Mucosa of rectum (tissue), 2 donors: ENCODE measurements at regions not wholly inside any gene's neighbourhood (a gene's known extent, or its start where the extent isn't known, plus 50 kb on each side); places are given as distances from the start of the nearest gene placed in this dataset.

Source experiments
- H3K27ac ChIP-seq, 2 donors: one replicate each; pipeline ENCODE4 v1.7.0; 2013; ENCODE audit warnings: inconsistent platforms in 2 of 2, low read depth in 2 of 2, low read length in 2 of 2
- H3K27me3 ChIP-seq, 2 donors: one replicate each; pipeline ENCODE4 v1.7.0; 2013; ENCODE audit warnings: low read length in 2 of 2; ENCODE audit not compliant: control insufficient read depth in 2 of 2, insufficient read depth in 2 of 2
- H3K36me3 ChIP-seq, 2 donors: one replicate each; pipeline ENCODE4 v1.7.0; 2013; ENCODE audit warnings: low read length in 2 of 2; ENCODE audit not compliant: control insufficient read depth in 2 of 2, insufficient read depth in 2 of 2
- H3K4me1 ChIP-seq, 2 donors: one replicate each; pipeline ENCODE4 v1.7.0; 2013; ENCODE audit warnings: low read length in 2 of 2, mild to moderate bottlenecking in 1 of 2; ENCODE audit not compliant: control insufficient read depth in 2 of 2, insufficient read depth in 2 of 2
- H3K4me3 ChIP-seq, 2 donors: one replicate each; pipeline ENCODE4 v1.7.0; 2013; ENCODE audit warnings: low read length in 2 of 2
- H3K9ac ChIP-seq, 2 donors: one replicate each; pipeline ENCODE4 v1.7.0; 2013; ENCODE audit warnings: low read length in 2 of 2, low read depth in 1 of 2, mild to moderate bottlenecking in 1 of 2
- H3K9me3 ChIP-seq, 2 donors: one replicate each; pipeline ENCODE4 v1.7.0; 2013; ENCODE audit warnings: low read length in 2 of 2; ENCODE audit not compliant: control insufficient read depth in 2 of 2
- donor health status: healthy.
- donor health status: Normal muscosa, but diverticular disease.

- Histone ChIP-seq H3K9ac (no peak overlapping the region), H3K9me3 (no peaks in the 10 kb centered on the region), H3K27ac (no peak overlapping the region), H3K27me3 (no peaks in the 10 kb centered on the region), H3K4me1 (no peaks in the 10 kb centered on the region), H3K36me3 (no peaks in the 10 kb centered on the region), H3K4me3 (no peak overlapping the region)
These were observed 126.9 kb downstream of the PAPOLA start for GRCh38 chr14:96629082-96629481.

DNA sequence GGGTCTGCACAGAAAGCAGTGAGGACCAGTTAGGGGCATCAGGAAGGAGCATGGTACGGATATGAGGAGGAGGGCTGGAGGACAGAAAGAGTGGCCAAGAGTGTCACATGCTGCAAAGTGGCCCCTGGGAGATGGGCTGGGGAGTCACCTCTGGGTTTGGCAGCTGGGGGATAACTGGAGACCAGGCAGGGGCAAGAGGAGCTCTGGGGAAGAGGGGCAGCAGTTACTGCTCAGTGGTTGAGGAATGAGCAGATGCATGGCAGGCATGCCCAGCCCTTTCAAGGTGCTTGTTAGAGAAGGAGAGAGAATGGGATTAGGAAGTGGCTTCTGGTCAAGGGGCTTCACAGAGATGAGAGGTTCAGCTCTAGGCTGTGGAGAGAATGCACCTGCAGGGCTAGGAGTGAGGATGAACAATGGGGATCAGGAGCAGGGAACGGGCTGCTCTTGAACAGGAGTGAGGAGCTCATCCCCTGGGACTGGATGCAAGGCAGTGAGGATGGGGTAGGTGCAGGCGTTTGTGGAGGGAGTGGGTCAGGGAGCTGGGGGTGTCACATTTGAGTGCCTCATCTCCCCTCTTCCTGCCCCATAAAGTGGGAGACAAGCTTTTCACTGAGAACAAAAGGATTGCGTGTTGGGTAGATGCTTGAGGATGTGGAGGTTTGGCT is 127.5 kb downstream of the PAPOLA start:
- no peaks in the 10 kb centered on the region for H3K27me3 ChIP-seq
- no peaks in the 10 kb centered on the region for H3K36me3 ChIP-seq
- H3K9ac ChIP-seq: no peak overlapping the region
- H3K9me3 ChIP-seq: no peaks in the 10 kb centered on the region
- no peak overlapping the region for H3K4me3 ChIP-seq
- no peaks in the 10 kb centered on the region for H3K4me1 ChIP-seq
- no peak overlapping the region for H3K27ac ChIP-seq

DNA sequence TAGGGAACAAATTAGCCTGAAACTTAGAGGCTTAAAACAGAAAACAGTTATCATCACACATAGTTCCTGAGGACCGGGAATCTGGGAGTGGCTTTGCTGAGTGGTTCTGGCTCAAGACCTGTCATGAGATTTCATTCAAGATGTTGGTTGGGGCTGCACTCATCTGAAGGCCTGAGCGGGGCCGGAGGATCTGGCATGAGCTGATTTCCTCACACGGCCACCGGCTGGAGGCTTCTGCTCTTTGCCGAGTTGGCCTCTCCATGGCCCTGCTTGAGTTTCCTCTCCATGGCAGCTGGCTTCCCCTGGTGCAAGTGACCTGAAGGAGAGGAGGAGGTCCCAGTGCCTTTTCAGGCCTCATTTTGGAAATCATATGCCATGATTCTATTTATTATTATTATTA is 128.1 kb downstream of the PAPOLA start:
- no peaks in the 10 kb centered on the region for H3K27me3 ChIP-seq
- H3K4me3 ChIP-seq: no peak overlapping the region
- no peaks in the 10 kb centered on the region for H3K36me3 ChIP-seq
- H3K9ac ChIP-seq: no peak overlapping the region
- H3K9me3 ChIP-seq: no peaks in the 10 kb centered on the region
- H3K4me1 ChIP-seq: no peaks in the 10 kb centered on the region
- H3K27ac ChIP-seq: no peak overlapping the region

DNA sequence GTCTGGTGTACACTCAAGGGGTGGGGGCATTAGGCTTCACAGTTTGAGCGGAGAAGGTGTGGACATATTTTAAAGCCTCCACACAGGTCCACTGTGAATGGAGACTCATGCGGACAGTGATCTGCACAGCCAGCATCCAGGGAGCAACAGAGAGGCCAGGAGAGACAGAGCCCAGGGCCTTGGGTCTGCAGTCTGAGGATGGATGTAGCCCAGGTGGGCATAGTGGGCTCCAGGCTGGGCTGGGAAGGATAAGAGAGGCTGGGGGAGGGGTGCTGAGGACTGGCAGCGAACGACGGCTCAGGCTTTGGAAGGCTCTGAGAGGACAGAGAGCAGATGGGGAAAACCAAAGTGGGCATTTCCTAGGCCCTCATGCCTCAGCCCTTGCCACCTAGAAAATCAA is 128.8 kb downstream of the PAPOLA start:
- Histone ChIP-seq H3K27me3 (no peaks in the 10 kb centered on the region), H3K36me3 (no peaks in the 10 kb centered on the region), H3K9me3 (no peaks in the 10 kb centered on the region), H3K9ac (no peak overlapping the region), H3K4me3 (no peak overlapping the region), H3K4me1 (no peaks in the 10 kb centered on the region), H3K27ac (no peak overlapping the region)

DNA sequence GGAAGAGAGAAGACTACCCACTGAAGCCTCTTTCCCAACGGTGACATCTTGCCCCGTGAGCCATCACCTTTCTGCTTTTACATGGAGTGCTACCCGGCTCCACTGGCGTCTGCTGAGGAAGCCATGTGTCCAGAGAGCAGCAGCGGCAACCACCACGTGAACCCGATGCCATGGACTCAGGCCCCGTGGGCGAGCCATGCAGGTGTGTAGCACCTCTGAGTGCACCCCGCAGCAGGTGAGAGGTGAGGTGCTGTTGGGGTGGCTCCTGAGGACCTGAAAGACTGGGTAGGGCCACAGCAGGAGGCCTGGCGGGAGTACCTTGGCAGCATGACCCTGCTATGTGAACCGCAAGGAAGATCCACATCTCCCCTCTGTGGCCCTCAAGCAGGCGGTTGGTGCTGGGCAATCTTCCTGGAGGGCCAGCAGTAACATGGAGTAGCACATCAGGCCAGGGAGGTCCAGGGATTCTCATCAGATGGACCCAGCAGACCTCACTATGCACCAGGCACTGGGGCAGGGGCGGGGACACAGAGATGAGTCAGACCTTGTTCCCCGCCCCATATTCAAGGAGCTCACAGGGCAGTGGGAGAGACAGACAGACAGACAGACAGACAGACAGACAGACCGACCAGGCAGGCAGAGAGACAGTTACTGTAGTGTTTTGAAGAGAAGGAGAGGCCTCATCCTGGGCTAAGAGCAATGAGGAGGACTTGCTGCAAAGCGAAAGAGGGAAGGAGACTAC is 129.6 kb downstream of the PAPOLA start:
- Histone ChIP-seq H3K4me1 (no peaks in the 10 kb centered on the region), H3K9me3 (no peaks in the 10 kb centered on the region), H3K4me3 (no peak overlapping the region)

DNA sequence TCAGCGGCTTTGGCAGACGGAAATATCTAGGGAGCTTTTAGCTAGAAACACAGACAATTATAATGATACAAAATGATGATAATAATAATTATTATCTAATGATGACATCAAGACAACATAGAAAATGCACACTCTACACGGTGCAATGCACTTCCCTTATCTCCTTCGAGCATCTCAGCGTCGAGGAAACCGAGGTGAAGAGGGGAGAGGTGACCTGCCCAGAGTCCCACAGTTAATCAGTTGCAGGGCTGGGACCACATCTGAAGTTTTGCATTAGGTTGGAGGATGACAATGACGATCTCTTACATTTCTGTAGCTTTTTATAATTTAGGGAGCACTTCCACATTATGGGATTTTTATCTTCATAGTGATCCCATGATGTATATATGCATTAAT is 130.2 kb downstream of the PAPOLA start:
- H3K27ac ChIP-seq: no peak overlapping the region
- H3K9ac ChIP-seq: no peak overlapping the region
- no peaks in the 10 kb centered on the region for H3K4me1 ChIP-seq
- no peaks in the 10 kb centered on the region for H3K9me3 ChIP-seq
- no peaks in the 10 kb centered on the region for H3K36me3 ChIP-seq
- H3K4me3 ChIP-seq: no peak overlapping the region
- H3K27me3 ChIP-seq: no peaks in the 10 kb centered on the region

More for the DNA sequence above, 129.6 kb downstream of the PAPOLA start:
- no peak overlapping the region for H3K9ac ChIP-seq
- H3K36me3 ChIP-seq: no peaks in the 10 kb centered on the region
- H3K27ac ChIP-seq: no peak overlapping the region
- H3K27me3 ChIP-seq: no peaks in the 10 kb centered on the region

DNA sequence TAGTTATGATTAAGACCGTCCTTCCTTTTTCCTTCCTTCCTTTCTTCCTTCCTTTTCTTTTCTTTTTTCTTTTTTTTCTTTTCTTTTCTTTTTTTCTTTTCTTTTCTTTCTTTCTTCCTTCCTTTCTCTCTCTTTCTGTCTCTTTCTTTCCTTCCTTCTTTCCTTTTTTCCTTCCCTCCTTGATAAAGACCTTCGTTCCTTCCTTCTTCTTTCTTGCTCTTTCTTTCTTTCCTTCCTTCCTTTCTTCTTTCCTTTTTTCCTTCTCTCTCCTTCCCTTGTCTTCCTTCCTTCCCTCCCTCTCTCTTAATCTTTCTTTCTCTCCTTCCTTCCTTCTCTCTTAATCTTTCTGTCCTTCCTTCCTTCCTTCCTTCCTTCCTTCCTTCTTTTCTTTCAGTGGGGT is 130.9 kb downstream of the PAPOLA start:
- no peaks in the 10 kb centered on the region for H3K4me1 ChIP-seq
- no peaks in the 10 kb centered on the region for H3K27me3 ChIP-seq
- H3K9ac ChIP-seq: no peak overlapping the region
- H3K4me3 ChIP-seq: no peak overlapping the region
- H3K9me3 ChIP-seq: no peaks in the 10 kb centered on the region
- H3K27ac ChIP-seq: no peak overlapping the region
- H3K36me3 ChIP-seq: no peaks in the 10 kb centered on the region

DNA sequence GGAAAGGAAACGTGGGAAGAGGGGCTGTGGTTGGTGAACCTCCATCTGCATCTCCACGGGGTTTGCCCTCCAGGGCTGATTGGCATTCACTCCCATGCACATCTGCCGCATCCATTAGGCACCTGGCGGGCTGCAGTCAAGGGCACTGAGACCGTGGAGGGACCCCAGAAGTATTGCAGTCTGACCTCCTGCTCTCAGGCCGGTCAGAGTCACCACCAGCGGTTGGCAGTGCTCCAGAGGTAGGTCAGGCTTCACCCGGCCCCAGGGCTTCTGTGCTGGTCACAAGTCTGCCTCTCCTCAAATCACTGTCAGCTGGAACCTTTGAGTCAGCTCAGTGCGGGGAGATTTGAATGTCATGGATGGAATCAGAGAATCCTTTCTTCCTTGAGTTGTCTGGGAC is 132.3 kb downstream of the PAPOLA start:
- Histone ChIP-seq H3K4me1 (no peaks in the 10 kb centered on the region), H3K9ac (no peak overlapping the region), H3K36me3 (no peaks in the 10 kb centered on the region), H3K27me3 (no peaks in the 10 kb centered on the region), H3K4me3 (no peak overlapping the region), H3K9me3 (no peaks in the 10 kb centered on the region), H3K27ac (no peak overlapping the region)

DNA sequence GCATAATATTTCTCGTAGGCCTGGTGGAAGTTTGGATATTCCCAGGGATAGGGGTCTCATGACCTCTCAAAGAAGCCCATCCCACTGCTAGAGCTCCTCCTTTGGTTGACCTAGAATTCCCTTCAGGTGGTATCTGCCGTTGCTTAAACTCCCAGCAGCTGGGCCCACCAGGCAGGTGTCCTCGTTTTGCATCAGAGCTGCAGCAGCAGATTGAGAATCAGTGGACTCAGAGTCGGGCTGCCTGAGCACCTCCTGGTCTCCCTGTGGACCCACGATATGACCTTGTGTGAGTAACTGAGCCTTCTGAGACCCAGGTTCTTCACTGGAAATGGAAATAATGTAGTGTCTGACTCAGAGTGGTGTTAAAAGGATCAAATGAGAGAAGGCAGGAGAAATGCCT is 132.7 kb downstream of the PAPOLA start:
- H3K4me3 ChIP-seq: no peak overlapping the region
- H3K27ac ChIP-seq: no peak overlapping the region
- no peaks in the 10 kb centered on the region for H3K36me3 ChIP-seq
- H3K9me3 ChIP-seq: no peaks in the 10 kb centered on the region
- H3K4me1 ChIP-seq: no peaks in the 10 kb centered on the region
- H3K27me3 ChIP-seq: no peaks in the 10 kb centered on the region
- no peak overlapping the region for H3K9ac ChIP-seq

DNA sequence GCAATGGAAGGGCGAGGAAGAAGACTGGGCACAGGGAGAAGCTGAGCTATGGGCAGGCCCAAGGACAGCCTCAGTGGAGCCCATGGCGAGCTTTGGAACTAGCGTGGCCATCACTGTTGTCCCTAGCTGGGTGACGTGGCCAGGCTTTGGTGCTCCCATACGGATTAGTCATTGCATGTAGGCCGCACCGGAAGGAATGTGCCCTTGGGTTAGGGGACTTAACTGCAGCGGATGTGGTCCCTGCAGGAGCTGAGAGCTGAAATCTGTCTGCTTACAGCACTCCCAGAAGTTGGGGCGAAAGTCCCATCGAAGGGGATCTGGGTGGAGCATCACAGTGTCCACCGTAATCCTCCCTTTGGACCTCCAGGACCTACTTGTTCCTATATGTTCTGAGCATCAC is 133.7 kb downstream of the PAPOLA start:
- no peaks in the 10 kb centered on the region for H3K36me3 ChIP-seq
- no peaks in the 10 kb centered on the region for H3K27me3 ChIP-seq
- H3K9ac ChIP-seq: no peak overlapping the region
- no peak overlapping the region for H3K4me3 ChIP-seq
- no peaks in the 10 kb centered on the region for H3K4me1 ChIP-seq
- H3K9me3 ChIP-seq: no peaks in the 10 kb centered on the region
- H3K27ac ChIP-seq: no peak overlapping the region
